HPDE6-E6E7 (cell line): ENCODE measurements at regions not wholly inside any gene's neighbourhood (a gene's known extent, or its start where the extent isn't known, plus 50 kb on each side); places are given as distances from the start of the nearest gene placed in this dataset.
"Not testable (repeated sequence)": the region's sequence is repeated elsewhere in the genome, so short reads cannot be mapped to it uniquely, and the experiment has no call there.

ENCODE experiments used
- DNase-seq: peaks from one replicate; pipeline ENCODE4 v3.0.0; 2011; ENCODE audit warnings: missing footprints; ENCODE audit errors: extremely low spot score

- no peak for DNase-seq
Measured at GRCh38 chr2:4980995-4981394, 711.2 kb upstream of the SOX11 start.

DNA sequence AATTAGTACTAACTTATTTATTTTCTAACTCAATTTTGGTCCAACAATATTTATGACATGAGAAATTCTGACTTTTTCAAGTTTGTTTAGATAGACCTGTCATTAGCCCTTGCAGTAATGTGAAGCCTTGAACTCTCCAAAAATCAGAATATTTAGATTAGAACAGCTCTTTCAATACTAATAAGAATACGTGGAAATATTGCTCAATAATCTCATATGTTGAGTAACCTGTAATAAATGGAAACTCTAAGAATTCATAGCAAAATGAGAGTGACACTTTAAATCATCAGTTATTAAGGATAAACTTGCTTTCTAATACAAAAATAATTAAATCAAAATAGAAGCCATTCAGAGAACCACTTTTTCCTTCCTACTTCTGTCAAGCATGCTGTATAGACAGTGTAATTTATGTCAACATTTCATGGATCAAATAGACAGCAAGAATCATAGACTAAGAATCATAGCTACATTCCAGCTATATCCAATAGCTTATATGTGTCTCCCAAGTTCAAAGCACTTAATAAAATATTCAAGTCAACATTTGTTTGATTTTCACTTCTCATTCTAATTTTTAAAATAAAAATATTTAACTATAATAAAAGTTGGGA is 710.3 kb upstream of the SOX11 start:
- DNase-seq: no peak

GRCh38 chr2:4988444-4988843 is 703.7 kb upstream of the SOX11 start:
- DNase-seq: not testable (repeated sequence)

DNA sequence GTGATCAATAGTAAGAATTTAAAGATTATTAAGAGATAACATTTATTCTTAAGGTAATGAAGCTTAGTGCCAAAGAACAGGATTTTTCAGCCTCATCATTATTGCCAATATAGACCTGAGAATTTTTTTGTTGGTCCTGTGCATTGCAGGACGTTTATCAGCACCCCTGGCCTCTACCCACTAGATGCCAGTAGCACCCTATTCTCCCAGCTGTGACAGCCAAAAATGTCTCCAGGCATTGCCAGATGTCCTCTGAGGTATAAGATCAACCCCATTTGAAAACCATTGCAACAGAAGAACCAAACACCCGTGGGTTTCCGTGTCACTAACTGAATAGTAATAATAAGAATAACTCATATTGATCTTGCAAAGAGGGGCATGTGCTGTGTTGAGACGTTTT is 700.0 kb upstream of the SOX11 start:
- DNase-seq: no peak

DNA sequence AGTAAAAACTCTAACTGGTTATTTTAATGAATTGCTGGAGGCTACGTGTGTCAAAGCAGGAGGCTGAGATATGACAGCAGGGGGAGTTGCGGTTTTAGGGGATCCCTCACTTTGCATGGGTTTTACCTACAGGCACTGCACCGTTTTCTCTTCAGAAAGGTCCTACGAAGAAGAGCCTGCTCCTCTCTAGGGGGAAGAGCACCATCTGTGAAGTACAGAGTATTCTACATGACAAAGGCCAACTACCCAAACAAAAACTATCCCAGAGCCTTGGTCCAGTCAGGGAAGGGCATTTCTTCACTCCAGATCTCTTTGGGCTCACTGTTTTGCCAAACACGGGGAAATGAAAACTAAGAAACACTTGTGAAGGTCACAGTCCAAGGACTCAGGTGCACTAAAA is 696.7 kb upstream of the SOX11 start:
- no peak for DNase-seq

DNA sequence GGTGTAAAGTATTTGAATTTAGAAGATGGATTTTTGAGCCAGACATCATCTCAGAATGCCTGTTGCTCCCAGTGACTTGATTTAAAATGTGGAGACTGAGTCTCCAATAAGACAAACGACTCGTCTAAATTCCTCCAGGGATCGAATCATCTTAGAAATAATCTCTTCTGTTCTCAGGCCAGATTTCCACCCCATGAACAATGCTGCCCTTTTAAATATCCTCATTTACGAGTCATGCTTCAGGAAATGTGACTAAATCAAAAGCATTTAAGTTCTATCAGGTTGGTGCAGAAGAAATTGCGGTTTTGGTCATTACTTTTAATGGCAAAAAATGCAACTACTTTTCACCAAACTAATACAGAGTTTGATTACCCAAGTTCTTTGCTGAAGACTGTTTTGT is 684.6 kb upstream of the SOX11 start:
- DNase-seq: no peak

DNA sequence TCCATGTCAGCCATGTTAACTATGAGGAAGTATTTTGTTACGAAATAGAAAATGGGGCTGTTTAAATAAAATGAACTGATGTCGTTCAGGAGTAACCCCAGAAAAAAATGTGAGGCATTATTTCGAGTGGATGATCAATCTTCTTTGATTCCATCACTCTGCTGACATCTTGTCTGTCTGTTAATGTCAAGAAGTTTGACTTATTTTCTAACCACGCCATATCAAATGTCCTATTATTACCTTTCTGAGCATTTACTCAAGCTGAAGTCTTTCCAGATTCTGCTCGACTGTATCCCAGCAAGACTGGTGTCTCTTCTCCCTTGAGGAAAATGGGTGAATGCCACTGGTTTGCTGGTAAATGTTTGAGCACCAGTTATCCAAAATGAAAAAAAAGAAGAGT is 672.9 kb upstream of the SOX11 start:
- no peak for DNase-seq

DNA sequence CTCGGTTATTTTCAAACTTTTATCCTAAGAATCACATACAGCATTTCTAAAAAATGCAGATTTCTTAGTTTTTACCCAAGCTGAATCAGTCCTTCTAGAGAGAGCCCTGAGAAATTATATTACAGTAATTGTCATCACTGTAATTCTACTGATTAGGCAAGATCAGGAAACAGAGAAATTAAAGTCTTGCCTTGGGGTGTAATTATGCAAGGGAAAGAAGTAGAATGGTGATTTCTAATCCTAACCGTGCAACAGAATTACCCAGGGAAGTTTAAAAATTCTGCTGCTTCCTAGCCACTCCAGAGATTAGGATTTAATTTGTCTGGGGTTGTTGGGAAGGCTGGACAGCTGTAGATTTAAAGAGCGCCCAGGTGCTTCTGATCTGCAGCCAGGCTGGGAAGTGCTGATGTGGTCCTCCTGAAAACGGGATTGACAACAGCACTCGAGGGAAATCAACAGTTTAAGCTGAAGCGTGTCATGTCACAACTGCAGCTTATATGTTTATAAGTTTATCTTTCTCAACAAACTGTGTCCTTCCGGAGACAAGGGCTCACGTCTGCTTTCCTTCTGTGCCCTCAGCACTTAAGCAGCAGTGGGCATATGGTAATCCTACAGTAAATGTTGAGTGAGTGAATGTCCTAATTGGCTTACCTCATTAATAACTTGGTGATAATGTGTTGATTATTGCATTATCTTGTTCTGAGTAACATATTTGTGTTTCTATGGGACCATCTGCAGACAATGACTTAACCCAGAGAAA is 671.9 kb upstream of the SOX11 start:
- no peak for DNase-seq

GRCh38 chr2:5021136-5021535 is 671.0 kb upstream of the SOX11 start:
- DNase-seq: no peak

DNA sequence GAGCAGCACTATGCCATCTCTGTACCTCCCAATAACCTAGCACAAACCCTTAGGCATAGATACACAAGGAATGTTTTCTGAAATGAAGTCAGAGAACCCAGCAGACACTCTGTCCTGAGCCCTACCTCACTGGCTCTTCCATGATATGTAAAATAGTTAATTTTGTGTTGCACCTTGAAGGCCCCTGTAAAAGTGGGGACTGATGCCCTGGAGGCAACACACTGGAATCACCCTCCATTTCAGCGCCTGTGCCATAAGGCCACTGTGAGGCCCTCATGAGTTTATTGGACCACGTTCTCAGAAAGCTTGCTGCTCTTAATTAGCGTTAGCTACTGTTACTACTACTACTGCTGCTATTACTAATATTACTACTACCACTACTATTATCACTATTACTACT is 670.1 kb upstream of the SOX11 start:
- DNase-seq: no peak

GRCh38 chr2:5022708-5023635 is 669.2 kb upstream of the SOX11 start:
- not testable (repeated sequence) for DNase-seq

- no peak for DNase-seq
Measured at GRCh38 chr2:5026571-5027234, 665.5 kb upstream of the SOX11 start.

DNA sequence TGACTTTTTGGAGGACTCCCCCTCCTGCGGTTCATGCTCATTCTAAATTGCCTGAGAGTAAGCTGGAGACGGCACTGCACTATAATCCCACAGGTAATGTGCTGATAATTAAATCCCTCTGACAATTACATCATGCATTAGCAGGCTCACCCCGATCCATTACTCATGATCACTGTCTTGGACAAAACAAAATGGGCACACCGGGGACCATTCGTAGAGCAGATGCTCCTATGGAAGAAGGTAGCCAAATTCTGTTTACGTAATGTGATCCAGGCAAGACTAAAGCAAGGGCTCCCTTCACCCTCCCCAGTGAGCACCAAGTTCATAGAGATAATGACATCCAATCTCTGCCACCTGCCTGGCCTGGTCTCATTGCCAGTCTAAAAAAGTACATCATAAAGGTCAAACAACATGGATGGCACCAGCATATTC is 657.1 kb upstream of the SOX11 start:
- no peak for DNase-seq

- DNase-seq: no peak
Measured at GRCh38 chr2:5036256-5036655, 655.9 kb upstream of the SOX11 start.

DNA sequence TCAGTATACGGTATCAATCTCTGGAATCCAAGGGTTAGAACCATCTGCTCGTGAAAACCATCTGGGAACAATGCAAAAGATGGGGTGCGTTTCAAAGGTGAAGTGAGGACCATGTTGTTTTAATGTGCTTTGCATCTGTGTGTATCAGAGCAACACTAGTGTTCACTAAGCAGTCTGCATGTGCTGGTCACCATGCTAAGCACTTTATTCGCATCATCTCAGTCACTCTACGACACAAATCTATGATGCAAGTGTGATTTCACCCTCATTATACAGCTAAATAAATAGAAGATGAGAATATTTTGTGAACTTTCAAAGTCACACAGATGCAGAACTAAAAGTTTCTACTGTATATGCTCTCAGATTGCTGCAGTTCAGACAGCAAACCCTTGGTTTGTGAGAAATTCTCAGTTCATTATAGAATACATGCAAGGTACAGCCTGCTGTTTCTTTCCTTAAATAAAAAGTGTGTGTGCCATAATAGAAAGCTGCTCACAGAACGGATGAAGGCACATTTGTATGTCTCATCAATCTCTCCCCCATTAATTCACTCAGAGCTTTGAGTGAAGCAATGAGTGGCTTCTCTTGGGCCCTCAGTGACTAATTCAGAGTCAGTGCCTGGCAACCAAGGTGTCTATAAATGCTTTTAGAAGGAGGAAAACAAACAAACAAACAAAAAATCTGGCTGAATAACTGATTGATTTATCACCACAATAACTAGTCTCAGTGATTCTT is 652.8 kb upstream of the SOX11 start:
- no peak for DNase-seq

DNA sequence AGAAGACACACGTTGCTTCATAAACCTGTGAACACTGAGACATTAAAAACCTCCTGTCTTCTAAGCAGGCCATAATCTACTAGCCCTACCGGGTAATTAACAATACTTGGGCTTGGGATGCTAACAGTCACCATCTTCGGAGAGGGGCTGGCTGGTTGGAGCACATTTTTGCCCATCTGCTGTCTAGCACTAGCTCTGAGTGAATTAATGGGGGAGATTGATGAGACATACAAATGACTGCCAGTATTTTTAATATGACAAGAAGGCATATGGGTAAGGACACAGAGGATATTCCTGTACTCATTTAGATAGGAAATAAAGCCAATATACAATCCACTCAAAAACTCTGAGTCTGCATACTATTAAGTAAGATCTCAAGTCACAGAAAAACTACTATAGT is 651.6 kb upstream of the SOX11 start:
- no peak for DNase-seq

GRCh38 chr2:5041501-5041900 is 650.7 kb upstream of the SOX11 start:
- no peak for DNase-seq

DNA sequence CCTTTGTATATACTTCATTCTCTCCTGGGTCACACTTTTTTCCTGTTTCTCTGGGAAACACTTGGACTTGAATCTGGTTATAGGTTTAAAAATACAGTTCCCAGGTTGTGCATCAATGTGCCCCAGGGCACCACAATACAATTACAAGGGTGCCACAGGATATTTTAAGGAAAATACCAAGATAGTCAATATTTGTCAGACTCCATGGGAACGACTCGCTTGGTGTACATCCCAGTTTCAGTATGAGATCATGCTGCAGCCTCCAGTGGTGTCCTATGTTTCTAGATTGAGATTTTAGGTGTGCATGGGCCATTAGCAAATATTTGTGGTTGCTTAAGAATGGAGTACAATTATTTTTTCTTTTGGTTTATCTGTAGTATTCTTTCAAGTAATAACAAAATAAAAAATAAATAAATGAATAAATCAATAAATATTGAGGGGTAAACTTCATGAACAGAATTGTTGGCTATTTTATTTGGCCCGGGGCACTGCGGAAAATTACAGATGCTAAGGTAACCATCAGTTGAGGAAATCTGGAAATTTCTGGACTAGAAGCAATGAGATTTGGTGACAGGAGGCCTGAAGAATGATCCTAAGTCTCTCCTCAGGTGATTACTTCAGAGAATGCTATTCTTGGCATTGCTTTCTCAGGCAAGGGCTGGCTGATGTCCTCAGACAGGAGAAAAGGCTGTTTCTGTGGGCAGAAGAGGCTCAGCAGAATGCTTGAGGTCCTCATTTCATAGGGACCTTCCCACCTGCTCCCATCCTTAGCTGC is 649.3 kb upstream of the SOX11 start:
- DNase-seq: no peak

DNA sequence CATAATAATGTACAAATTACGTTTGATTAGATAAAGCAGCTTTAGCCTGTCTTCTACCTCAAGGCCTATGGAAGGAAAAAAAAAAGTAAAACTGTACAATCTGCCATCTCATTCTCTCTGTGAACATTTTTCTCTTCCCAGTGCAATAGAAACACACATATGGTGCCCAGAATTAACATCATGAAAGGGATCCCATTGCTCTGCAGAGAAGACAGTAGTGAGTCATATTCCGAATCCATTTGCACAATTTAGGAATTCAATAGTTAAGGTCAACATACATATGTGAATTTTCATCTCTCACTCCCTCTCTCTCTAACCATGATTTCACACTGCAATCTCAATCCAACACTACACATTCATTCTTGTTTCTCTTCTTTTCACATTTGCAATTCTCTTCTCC is 640.9 kb upstream of the SOX11 start:
- no peak for DNase-seq

- no peak for DNase-seq
Measured at GRCh38 chr2:5052905-5053304, 639.3 kb upstream of the SOX11 start.
